ENCODE measurements at regions not wholly inside any gene's neighbourhood (a gene's known extent, or its start where the extent isn't known, plus 50 kb on each side); places are given as distances from the start of the nearest gene placed in this dataset.

DNA sequence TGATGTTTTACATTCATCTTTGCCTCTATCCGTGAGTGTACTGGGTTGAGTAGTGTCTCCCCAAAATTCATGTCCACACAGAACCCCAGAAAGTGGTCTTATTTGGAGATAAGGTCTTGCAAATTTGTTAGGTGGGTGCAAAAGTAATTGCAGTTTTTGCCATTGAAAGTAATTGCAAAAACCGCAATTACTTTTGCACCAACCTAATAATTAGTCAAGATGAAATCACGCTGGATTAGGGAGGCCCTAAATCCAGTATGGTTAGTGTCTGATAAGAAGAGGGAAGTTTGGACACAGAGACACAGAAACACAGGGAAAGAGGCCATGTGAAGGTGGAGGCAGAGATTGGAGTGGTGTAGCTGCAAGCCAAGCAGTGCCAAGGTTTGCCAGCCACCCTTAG is 57.8 kb upstream of the SPRED2 start:
- H3K4me3 ChIP-seq (ENCODE audit: low read depth, low read length), result no peak overlapping the region
- H3K27ac ChIP-seq (ENCODE audit: extremely low read depth, low read depth, low read length), result no peak overlapping the region
- no peaks in the 10 kb centered on the region for H3K36me3 ChIP-seq (ENCODE audit: control insufficient read depth in 2 of 2, insufficient read depth in 1 of 2, low read length in 2 of 2)
- ChIA-PET CTCF (no interaction called here), POLR2A (interaction anchor here (0.6 kb wide), 1 partner anchor 8 kb away, joined by 4 read pairs; no protein-coding TSS in a partner anchor)
- no peaks in the 10 kb centered on the region for H3K9me3 ChIP-seq (ENCODE audit: control insufficient read depth, insufficient read depth, low read depth, low read length)
- H3K4me1 ChIP-seq (ENCODE audit: control insufficient read depth, insufficient read depth, low read length), result no peaks in the 10 kb centered on the region
- TF ChIP-seq ZNF670 (tag by site-specific recombination; IDR thresholded peaks at IDR 0.05; ENCODE audit: low read depth) (no peak), MYNN (tag by site-specific recombination; IDR thresholded peaks at IDR 0.05; ENCODE audit: borderline replicate concordance) (no peak), YY1 (tag by site-specific recombination; IDR thresholded peaks at IDR 0.05) (no peak), ZNF24 (tag by site-specific recombination; IDR thresholded peaks at IDR 0.05) (no peak), ZNF274 (IDR thresholded peaks at IDR 0.05; ENCODE audit: low read length) (no peak), ZNF274 (tag by site-specific recombination; IDR thresholded peaks at IDR 0.05; ENCODE audit: borderline replicate concordance) (no peak), ZFP3 (tag by site-specific recombination; IDR thresholded peaks at IDR 0.05; ENCODE audit: low read depth) (no peak), SCRT1 (tag by site-specific recombination; IDR thresholded peaks at IDR 0.05; ENCODE audit: borderline replicate concordance) (no peak), PRDM1 (tag by site-specific recombination; IDR thresholded peaks at IDR 0.05) (no peak), ZNF561 (tag by site-specific recombination; IDR thresholded peaks at IDR 0.05; ENCODE audit: borderline replicate concordance) (no peak), ZNF549 (tag by site-specific recombination; IDR thresholded peaks at IDR 0.05) (no peak), ZNF10 (tag by site-specific recombination; IDR thresholded peaks at IDR 0.05) (no peak)
- TF ChIP-seq, protein P1, sequence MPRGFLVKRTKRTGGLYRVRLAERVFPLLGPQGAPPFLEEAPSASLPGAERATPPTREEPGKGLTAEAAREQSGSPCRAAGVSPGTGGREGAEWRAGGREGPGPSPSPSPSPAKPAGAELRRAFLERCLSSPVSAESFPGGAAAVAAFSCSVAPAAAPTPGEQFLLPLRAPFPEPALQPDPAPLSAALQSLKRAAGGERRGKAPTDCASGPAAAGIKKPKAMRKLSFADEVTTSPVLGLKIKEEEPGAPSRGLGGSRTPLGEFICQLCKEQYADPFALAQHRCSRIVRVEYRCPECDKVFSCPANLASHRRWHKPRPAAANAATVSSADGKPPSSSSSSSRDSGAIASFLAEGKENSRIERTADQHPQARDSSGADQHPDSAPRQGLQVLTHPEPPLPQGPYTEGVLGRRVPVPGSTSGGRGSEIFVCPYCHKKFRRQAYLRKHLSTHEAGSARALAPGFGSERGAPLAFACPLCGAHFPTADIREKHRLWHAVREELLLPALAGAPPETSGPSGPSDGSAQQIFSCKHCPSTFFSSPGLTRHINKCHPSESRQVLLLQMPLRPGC (tag by site-specific recombination; IDR thresholded peaks at IDR 0.05), result no peak
- TF ChIP-seq, protein P2, sequence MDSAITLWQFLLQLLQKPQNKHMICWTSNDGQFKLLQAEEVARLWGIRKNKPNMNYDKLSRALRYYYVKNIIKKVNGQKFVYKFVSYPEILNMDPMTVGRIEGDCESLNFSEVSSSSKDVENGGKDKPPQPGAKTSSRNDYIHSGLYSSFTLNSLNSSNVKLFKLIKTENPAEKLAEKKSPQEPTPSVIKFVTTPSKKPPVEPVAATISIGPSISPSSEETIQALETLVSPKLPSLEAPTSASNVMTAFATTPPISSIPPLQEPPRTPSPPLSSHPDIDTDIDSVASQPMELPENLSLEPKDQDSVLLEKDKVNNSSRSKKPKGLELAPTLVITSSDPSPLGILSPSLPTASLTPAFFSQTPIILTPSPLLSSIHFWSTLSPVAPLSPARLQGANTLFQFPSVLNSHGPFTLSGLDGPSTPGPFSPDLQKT (IDR thresholded peaks at IDR 0.05; ENCODE audit: borderline replicate concordance, low read depth, low read length), result no peak
- TF ChIP-seq, protein P3, sequence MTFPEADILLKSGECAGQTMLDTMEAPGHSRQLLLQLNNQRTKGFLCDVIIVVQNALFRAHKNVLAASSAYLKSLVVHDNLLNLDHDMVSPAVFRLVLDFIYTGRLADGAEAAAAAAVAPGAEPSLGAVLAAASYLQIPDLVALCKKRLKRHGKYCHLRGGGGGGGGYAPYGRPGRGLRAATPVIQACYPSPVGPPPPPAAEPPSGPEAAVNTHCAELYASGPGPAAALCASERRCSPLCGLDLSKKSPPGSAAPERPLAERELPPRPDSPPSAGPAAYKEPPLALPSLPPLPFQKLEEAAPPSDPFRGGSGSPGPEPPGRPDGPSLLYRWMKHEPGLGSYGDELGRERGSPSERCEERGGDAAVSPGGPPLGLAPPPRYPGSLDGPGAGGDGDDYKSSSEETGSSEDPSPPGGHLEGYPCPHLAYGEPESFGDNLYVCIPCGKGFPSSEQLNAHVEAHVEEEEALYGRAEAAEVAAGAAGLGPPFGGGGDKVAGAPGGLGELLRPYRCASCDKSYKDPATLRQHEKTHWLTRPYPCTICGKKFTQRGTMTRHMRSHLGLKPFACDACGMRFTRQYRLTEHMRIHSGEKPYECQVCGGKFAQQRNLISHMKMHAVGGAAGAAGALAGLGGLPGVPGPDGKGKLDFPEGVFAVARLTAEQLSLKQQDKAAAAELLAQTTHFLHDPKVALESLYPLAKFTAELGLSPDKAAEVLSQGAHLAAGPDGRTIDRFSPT (tag by site-specific recombination; IDR thresholded peaks at IDR 0.05), result no peak
- TF ChIP-seq, protein P4, sequence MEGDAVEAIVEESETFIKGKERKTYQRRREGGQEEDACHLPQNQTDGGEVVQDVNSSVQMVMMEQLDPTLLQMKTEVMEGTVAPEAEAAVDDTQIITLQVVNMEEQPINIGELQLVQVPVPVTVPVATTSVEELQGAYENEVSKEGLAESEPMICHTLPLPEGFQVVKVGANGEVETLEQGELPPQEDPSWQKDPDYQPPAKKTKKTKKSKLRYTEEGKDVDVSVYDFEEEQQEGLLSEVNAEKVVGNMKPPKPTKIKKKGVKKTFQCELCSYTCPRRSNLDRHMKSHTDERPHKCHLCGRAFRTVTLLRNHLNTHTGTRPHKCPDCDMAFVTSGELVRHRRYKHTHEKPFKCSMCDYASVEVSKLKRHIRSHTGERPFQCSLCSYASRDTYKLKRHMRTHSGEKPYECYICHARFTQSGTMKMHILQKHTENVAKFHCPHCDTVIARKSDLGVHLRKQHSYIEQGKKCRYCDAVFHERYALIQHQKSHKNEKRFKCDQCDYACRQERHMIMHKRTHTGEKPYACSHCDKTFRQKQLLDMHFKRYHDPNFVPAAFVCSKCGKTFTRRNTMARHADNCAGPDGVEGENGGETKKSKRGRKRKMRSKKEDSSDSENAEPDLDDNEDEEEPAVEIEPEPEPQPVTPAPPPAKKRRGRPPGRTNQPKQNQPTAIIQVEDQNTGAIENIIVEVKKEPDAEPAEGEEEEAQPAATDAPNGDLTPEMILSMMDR (tag by site-specific recombination; IDR thresholded peaks at IDR 0.05), result no peak
- TF ChIP-seq, protein P5, sequence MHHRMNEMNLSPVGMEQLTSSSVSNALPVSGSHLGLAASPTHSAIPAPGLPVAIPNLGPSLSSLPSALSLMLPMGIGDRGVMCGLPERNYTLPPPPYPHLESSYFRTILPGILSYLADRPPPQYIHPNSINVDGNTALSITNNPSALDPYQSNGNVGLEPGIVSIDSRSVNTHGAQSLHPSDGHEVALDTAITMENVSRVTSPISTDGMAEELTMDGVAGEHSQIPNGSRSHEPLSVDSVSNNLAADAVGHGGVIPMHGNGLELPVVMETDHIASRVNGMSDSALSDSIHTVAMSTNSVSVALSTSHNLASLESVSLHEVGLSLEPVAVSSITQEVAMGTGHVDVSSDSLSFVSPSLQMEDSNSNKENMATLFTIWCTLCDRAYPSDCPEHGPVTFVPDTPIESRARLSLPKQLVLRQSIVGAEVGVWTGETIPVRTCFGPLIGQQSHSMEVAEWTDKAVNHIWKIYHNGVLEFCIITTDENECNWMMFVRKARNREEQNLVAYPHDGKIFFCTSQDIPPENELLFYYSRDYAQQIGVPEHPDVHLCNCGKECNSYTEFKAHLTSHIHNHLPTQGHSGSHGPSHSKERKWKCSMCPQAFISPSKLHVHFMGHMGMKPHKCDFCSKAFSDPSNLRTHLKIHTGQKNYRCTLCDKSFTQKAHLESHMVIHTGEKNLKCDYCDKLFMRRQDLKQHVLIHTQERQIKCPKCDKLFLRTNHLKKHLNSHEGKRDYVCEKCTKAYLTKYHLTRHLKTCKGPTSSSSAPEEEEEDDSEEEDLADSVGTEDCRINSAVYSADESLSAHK (tag by site-specific recombination; IDR thresholded peaks at IDR 0.05), result no peak
- TF ChIP-seq, protein P6, sequence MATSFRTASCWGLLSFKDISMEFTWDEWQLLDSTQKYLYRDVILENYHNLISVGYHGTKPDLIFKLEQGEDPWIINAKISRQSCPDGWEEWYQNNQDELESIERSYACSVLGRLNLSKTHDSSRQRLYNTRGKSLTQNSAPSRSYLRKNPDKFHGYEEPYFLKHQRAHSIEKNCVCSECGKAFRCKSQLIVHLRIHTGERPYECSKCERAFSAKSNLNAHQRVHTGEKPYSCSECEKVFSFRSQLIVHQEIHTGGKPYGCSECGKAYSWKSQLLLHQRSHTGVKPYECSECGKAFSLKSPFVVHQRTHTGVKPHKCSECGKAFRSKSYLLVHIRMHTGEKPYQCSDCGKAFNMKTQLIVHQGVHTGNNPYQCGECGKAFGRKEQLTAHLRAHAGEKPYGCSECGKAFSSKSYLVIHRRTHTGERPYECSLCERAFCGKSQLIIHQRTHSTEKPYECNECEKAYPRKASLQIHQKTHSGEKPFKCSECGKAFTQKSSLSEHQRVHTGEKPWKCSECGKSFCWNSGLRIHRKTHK (tag by site-specific recombination; IDR thresholded peaks at IDR 0.05), result no peak
